WTC11 (cell line): ENCODE measurements at regions not wholly inside any gene's neighbourhood (a gene's known extent, or its start where the extent isn't known, plus 50 kb on each side); places are given as distances from the start of the nearest gene placed in this dataset.

Experiments used
- AR ChIP-seq: fragments of 250-450 bp; sonication (Bioruptor Pico); IDR thresholded peaks from 2 replicates; pipeline ENCODE4 v1.9.0; 2021; ENCODE audit warnings: mild to moderate bottlenecking
- ATF2 ChIP-seq: sonication (generic); formaldehyde crosslinking; IDR thresholded peaks from 2 replicates; pipeline ENCODE4 v1.8.1; 2022; ENCODE audit warnings: low read depth, missing genetic modification reagents, borderline replicate concordance
- CREB1 ChIP-seq: sonication (generic); formaldehyde crosslinking; IDR thresholded peaks from 2 replicates; pipeline ENCODE4 v1.8.0; 2023; ENCODE audit warnings: mild to moderate bottlenecking, missing genetic modification reagents
- CTCF ChIP-seq: fragments of 200-600 bp; IDR thresholded peaks from 2 replicates; pipeline ENCODE4 v1.8.0; 2022; ENCODE audit warnings: antibody characterized with exemption
- MAX ChIP-seq: sonication (generic); formaldehyde crosslinking; IDR thresholded peaks from 2 replicates; pipeline ENCODE4 v1.8.0; 2022; ENCODE audit warnings: mild to moderate bottlenecking, missing genetic modification reagents
- MLX ChIP-seq: sonication (generic); formaldehyde crosslinking; IDR thresholded peaks from 2 replicates; pipeline ENCODE4 v1.8.1; 2023; ENCODE audit warnings: mild to moderate bottlenecking, missing genetic modification reagents, moderate library complexity
- MXD4 ChIP-seq: fragments of 250-450 bp; sonication (Bioruptor Pico); IDR thresholded peaks from 2 replicates; pipeline ENCODE4 v1.8.0; 2021; ENCODE audit warnings: mild to moderate bottlenecking, moderate library complexity, borderline replicate concordance
- ZNF121 ChIP-seq: sonication (generic); formaldehyde crosslinking; IDR thresholded peaks from 2 replicates; pipeline ENCODE4 v1.8.0; 2023; ENCODE audit warnings: missing genetic modification reagents
- ZNF423 ChIP-seq: fragments of 250-450 bp; sonication (Bioruptor Pico); IDR thresholded peaks from 2 replicates; pipeline ENCODE4 v2.1.2; 2022; ENCODE audit warnings: mild to moderate bottlenecking, moderate library complexity

- TF ChIP-seq CTCF (no peak), ZNF121 (CRISPR knock-in tag) (no peak), MLX (no peak), ATF2 (CRISPR knock-in tag) (no peak), ZNF423 (CRISPR knock-in tag) (no peak), MAX (CRISPR knock-in tag) (no peak), AR (CRISPR knock-in tag) (no peak), CREB1 (CRISPR knock-in tag) (no peak), MXD4 (CRISPR knock-in tag) (no peak)
These were observed 282.7 kb upstream of the CITED2 start for GRCh38 chr6:139657119-139657518.
